ENCODE measurements at regions not wholly inside any gene's neighbourhood (a gene's known extent, or its start where the extent isn't known, plus 50 kb on each side); places are given as distances from the start of the nearest gene placed in this dataset.

DNA sequence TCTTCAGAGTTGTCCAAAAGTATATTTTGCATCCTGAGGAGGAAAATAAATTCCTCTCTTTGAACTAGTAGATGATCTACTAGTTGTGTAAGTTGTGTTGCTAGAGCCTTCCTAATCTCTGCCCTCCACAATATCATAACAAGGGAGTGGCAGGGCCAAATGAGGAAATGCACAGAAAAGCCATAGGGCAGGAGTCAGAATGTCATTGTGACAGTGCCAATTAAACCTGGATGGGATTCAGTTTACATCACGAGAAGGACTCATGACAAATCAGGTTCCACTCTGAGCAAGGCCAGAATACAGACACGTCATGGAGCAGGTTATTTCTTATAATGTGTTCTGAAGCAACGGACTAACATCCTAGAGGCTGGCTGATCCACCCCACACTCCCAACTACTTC is 483.2 kb downstream of the CNTN6 start:
- TF ChIP-seq CTCF (IDR thresholded peaks at IDR 0.05 in 4 of 5, conservative IDR thresholded peaks at IDR 0.05 in 1 of 5), result no peak
- no peak for TF ChIP-seq POLR2A (IDR thresholded peaks at IDR 0.05)

Data from gastrocnemius medialis (tissue), 4 donors.